Islet of Langerhans (tissue), 1 donor: ENCODE measurements at regions not wholly inside any gene's neighbourhood (a gene's known extent, or its start where the extent isn't known, plus 50 kb on each side); places are given as distances from the start of the nearest gene placed in this dataset.
"Not testable (repeated sequence)": the region's sequence is repeated elsewhere in the genome, so short reads cannot be mapped to it uniquely, and the experiment has no call there.

Experiments used
- FAIRE-seq: peaks from one replicate; lab custom pipeline; 2011; peaks lifted over from hg19 to GRCh38; lab: Jason Lieb, UNC

DNA sequence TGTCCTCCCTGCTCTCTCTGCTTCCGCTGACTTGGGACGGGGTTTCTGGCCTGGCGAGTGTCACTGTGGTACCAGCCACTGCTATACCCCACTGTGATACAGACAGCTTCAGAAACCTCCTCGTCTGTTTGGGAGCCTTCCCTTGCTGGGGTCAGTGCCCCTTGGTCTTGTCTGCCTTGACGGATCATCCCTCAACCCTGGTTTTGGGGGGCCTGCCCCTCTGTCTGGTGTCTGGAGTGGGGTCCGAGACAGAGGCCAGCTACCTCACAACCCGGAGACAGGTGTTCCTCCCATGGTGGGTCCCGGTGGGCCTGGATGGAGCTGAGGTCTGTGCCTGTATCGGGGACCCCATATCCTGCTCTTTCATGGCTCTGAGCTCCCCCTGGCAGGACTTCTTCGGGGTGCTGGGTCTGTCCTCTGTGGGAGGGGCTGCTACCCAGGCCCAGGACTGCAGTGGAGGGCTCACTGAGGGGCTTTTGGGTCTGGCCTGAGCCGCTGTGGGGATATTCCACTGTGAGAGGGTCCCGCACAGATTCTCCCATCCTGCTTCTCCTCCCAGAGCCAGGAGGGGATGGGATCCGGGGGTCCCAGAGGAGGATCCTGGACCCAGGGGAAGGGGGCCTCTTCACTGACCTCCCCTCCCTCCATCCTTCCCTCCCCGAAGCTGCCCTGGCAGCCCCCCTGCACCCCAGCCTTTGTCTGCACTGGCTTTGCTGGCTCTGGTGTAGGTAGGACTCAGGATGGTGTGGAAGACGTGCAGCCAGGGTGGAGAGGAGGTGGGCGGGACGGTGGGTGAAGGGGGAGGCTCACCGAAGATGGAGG lies 365.5 kb downstream of the TMEM121 start:
- no peak for FAIRE-seq

DNA sequence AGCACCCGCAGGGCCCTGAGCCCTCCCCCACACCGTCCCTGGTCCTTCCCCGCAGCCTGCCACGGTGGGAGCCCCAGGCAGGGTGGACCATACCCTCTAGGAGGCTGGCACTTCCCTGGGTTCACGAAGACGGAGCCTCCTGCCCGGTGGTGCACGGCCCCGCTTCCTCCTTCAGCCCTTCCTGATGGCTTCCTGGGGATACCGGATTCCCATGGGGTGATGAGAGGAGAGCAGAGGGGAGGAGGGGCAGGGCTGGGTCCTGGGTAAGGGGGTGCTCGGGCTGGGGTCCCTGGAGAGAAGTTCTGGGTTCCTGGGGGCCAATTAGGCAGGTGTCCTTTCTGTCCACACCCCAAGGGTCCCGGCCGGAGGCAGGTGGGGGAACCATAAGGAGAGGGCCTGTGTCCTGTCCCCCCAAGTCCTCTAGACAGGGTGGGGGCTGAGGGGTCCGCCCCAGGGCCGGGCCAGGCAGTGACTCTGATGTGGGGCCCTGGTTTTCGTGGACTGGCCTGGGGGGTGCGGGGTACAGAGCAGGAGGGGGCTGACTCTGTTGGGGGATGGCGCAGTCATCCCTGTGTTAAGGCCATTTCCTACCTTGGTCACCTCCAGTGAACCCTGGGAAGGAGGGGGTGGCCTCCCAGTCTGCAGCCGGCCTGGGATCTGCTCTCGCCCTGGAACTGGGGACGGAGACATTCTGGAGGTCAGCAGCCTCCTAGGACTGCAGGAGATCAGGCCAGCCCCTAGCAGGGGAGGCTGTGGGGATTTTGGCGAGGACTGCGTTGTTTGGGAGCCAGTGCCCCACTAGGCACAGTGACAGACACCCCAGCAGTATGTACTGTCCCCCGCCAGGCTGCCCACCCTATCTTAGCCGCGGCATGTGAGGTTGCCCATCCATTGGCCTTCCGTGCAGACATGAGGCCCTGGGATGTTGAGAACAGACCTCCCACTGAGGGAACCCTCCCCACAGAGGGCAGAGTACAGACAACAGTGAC lies 366.4 kb downstream of the TMEM121 start:
- not testable (repeated sequence) for FAIRE-seq

DNA sequence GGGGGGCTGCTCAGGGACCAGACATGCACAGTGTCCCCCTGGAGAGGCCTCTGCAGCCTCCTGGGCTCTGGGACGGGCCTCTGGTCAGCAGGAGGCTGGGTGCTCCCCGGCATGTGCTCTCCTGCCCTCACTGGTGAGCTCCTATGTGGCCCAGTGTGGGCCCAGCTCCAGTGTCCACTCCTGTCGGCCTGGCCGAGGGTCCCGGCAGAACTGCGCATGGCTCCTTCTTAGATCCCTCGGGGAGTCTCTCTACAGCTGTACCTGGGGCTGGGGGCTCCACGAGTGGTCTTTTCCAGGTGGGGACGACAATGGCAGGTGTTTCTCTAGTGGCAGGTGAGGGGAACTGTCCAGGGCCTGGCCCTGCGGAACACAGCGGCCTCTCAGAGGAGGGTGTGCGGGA lies 367.3 kb downstream of the TMEM121 start:
- not testable (repeated sequence) for FAIRE-seq

DNA sequence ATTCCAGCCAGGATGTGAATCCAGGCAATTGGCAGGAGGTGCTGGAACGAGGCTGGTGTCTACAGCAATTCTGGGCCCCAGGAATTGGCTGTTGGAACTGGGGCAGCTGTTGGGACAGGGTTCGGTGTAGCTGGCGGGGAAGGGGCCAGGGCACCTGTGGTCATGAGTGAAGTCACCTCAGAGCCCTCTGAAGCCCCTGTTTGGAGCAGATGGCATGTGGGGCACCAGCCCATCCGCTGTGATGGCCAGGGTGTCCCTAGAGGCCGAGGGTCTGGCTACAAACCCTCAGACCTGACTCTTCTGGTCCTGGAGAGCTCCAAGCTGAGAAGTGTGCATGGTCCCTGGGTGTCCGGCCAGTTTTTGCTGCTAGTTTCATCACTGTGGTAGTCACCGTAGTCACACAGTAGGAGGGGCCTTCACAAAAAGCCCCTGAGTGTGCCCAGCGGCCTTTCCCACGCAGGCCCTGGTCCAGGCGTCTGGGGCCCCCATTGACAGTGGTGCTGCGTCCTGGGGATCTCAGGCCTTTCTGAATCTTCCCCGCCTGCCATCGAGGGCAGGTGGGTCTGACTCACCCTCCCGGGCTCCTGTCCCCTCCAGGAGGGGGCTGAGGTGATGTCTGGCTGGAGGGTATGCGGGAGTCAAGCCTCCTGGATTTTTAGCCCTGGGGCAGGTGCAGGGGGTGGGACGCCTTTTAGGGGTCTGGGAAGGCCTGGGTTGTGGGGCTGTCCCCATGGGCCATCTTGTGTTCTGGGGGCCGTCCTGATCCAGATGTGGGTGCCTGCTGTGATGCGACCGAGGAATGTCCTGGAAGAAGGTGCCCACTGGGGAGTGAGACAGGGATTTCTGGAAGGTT lies 368.0 kb downstream of the TMEM121 start:
- FAIRE-seq: no peak

DNA sequence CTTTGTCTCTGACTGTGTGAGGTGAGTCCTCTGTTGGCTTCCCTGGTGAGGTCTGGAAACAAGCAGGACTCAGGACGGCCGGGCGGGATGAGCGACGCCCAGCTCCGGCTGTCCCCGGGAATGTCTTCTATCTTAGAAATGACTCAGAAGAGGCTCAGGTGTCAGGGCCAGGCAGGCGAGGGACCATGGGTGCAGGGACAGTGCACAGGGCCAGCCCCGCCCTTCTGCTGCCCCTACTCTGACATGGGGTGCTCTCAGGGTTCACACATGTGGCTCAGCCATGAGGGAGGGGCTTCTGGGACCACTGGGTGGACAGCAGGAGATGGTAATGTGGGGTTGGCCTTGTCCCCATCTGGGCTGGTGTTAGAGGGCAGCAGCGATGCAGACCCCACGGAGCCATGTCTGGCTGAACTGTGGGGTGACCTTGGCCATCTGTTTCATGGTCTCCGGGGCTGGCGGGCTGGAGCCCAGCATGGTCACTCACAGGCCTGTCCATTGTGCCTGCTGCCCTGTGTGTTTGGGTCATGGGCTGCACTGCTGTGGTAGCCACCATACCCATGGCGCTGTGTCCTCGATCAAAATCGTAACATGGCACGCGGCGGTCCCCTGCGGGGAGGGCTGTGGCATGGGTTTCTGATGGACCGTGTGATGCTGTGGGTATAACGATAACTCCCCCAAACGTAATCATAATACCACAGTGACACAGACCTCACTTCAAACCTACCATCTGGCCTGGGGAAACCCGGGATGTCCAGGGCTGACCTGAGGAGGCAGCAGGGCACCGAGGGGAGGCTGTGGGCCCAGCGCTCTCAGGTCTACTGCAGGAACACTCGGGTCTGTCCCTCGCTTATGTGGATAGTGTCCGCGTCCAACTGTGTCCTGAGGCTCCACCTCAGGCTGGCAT lies 368.8 kb downstream of the TMEM121 start:
- FAIRE-seq: no peak

DNA sequence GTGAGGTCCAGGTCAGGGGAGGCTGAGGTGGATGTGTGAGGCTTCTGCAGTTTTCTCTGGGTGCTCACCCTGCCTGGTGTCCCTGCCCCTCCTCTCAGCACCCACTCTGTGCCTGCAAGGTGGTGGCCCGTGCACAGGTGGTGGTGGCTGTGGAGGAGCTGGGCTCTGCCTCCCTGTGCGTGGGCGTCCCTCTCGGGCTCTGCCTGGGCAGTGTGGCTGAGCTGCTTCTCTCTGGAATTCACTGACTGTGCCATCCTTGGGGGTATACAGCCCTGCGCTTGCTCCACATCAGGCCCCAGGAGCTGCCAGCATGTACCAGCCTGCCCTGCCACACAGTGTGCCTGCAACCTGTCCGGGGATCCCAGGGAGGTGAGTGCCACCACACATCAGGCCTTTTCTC lies 369.8 kb downstream of the TMEM121 start:
- FAIRE-seq: not testable (repeated sequence)

DNA sequence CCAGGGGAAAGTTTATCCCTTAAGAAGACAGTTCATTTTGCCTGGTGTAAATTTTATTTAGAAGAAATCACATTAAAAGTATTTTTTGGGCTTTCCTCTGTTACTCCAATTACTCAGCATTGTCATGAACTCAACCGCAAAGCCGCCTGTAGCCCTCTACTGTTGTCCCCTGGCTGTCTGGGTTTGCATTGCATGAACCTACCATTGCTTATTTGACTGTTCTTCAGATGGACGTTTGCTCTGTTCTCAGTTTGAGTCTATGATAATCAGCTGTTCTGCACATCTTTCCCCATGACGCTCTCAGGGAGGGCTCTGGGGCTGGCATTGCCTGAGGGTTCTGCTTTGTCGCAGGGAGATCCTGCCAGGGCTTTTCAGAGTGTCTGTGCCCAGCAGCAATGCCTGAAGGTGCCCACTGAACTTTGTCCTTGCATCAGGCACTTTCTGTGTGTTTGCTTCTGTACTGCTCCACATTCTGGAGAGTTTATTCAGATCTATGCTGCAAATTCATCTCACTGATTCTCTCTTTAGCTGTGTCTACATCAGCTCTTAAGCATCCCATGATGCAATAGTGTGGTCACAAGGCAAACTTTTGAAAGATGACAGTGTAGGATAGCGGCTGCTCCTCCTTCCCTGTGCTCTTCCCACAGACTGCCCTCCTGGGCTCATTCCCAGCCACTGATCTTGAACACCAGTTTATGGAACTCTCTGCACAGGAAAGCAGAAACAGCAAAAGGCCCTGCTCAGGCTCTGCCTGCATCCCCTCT lies 370.8 kb downstream of the TMEM121 start:
- FAIRE-seq: not testable (repeated sequence)

DNA sequence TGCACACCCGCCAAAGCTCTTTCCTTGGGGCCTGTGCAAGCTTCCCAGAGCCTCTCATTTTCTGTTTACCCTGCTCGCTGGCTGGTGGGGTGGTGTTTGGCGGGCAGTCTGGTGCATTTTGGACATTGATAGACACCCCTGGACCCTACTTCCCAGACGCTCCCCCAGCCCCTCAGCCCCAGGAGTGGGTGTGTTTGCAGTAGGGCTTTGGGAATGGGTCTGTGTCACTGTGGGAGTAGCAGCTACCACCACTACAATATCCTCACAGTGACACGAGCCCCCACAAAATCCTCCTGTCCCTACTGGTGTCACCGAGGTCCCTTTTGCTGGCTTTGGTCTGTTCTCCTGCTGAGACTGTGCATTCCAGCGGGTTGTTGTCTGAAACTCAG lies 371.3 kb downstream of the TMEM121 start:
- no peak for FAIRE-seq

DNA sequence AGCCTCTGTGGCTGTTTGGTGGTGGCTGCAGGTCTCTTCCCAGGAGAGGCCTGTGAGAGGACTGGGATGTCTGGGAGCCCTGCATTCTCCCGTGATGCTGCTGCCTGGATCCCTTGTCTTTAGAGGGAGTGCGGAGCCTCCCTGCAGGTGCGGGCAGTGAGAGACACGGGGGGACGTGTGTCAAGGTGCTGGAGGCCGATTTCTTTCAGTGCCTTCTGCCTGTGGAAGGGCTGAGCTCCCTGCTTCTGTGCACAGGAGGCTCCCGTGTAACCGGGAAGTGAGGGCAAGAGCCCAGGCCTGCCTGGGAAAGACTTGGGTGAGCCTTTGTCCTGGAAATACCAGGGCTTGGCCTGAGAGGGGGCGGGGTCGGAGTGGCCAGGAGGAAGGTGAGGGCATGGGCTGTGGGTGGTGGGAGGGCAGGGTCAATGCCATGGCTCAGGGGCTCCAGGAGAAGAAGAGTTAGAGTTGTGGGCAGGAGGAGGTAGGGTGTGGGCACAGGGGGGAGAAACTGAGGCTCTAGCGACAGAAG lies 372.2 kb downstream of the TMEM121 start:
- no peak for FAIRE-seq

DNA sequence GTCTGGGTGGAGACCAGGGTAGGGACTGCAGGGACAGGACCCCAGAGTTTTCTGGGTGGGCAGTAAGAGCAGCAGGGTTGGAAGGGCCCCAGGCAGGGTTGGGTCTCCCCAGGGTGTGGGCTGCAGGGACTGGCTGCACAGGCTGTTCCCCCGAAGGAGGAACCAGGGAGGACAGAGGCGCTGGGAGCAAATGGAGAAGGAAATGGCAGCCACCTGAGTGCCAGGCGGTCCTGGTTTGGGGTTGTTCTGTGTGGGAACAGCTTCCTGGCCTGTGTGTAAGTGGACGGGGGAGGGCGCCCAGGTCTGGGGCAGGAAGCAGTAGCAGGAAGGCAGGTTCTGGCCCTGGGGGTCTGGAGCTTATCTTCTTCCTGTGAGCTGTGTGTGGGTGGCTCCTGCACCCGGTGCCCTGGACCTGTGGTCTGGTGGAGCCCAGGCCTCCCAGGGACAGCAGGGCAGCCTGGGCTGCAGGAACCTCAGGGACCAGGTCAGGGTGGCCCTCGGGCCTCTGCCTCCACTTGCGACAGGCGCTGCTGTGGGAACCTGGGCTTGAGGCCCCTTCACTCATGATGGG lies 372.8 kb downstream of the TMEM121 start:
- FAIRE-seq: no peak

DNA sequence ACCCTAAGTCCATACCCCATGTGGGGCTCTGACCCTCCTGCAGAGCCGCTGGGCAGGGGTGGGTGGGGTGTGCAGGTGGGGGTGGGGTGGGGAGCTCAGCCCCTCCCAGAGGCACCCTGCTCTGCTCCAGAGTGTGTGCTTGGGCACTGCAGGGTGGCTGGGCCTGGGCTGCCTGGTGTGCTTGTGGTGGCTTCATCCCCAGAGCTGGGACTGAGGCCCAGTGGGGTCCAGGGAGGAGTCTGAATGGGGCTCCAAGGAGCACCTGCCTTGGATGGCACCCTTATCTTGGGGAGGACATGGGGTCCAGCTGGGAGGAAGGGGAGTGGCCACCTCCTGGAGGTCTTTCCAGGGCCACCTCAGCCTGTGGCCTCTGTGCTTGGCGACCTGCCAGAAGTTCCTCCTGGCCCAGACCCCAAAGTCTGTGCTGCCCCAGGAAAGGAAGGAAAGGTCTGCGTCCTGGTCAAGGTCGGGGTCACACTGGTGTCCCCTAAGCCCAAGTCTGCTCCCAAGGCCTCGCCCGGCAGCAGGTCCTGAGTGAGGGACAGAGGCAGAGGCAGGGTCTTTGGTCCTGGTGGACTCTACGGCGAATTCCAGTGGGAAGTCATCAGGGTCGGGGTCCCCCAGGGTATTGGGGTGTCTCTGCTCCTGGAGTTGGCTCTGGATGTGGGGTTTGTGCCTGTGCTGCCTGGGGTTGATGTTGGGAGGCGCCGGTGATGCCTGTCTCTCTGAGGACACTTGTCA lies 373.4 kb downstream of the TMEM121 start:
- no peak for FAIRE-seq

DNA sequence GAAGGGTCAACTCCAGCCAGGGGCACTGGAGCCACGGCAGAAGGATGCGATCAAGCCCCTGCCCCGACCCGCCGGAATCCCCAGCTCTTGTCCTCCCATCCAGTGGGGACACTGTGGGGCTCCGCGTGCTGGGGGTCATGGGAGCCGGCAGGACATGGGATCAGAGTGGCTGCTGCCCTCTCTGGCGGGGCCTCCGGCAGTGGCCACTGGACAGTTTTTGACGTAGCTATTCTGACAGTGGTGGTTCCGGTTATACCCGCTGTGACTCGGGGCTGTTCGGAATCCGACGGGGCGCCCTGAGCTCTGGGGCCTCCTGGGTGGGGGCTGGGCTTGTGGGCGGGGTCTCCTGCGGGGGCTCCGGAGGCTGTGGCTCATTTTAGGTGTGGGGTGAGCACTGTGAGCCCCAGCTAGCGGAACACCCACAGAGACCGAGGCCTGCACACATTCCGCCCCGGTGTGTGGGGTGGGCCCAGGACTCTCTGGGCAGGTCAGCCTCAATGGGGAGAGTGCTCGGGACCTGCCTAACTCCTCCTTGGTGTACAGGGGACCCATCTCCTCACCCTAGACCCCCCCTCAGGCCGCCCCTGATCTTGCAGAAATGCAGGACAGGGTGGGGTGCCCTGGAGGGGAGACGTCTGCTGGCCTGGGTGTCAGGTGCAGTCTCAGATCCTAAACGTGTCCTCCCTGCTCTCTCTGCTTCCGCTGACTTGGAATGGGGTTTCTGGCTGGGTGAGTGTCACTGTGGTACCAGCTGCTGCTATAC lies 374.2 kb downstream of the TMEM121 start:
- no peak for FAIRE-seq

DNA sequence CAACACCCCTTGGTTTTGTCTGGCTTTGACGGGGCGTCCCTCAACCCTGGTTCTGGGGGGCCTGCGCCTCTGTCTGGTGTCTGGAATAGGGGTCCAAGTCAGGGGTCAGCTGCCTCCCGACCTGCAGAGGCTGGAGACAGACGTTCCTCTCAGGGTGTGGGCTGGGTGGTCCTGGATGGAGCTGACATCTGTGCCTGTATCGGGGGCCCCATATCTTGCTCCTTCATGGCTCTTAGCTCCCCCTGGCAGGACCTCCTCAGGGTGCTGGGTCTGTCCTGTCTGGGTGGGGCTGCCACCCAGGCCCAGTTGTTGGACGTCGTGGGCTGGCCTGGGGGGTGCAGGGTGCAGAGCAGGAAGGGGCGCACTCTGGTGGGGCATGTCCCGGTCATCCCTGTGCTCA lies 374.8 kb downstream of the TMEM121 start:
- FAIRE-seq: no peak

DNA sequence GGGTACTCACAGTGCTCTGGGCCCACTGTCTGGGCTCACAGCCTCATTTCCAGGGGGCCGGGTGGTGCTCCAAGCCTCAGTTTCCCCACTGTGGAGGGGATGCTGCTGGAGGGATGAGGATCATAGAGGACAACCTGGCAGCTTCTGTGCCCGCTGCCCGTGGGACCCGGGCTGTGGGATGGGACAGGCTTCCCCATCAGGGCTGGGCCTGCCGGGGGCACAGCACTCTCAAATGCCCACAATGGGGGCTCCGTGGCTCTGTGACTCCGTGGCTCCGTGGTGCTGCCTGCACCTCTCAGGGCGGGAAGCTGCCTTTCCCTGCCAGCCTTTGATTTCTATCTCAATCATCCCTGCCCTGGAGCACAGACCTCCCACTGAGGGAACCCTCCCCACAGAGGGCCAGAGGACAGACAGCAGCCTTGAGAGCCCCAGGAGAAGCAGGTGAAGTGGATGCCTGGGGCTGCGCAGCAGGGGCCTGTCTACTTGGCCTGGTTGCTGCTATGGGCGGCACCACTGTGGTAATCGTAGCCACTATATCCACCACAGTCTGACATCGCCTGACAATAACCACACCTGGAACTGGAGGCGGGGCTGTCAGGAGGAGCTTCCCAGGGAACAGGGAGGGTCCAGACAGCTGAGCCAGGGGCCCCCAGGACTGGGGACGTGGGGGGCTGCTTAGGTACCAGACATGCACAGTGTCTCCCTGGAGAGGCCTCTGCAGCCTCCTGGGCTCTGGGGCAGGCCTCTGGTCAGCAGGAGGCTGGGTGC lies 375.9 kb downstream of the TMEM121 start:
- FAIRE-seq: no peak

DNA sequence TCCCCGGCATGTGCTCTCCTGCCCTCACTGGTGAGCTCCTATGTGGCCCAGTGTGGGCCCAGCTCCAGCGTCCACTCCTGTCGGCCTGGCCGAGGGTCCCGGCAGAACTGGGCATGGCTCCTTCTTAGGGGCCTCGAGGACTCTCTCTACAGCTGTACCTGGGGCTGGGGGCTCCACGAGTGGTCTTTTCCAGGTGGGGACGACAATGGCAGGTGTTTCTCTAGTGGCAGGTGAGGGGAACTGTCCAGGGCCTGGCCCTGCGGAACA lies 376.4 kb downstream of the TMEM121 start:
- not testable (repeated sequence) for FAIRE-seq

DNA sequence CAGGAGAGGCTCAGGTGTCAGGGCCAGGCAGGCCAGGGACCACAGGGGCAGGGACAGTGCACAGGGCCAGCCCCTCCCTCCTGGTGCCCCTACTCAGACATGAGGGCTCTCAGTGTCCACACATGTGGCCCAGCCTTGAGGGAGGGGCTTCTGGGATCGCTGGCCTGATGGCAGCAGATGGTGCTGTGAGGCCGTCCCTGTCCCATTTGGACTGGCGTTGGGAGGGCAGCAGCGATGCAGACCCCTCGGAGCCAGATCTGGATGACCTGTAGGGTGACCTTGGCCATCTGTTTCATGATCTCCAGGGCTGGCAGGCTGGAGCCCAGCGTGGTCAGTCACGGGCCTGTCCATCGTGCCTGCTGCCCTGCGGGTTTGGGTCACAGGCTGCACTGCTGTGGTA lies 377.6 kb downstream of the TMEM121 start:
- no peak for FAIRE-seq

DNA sequence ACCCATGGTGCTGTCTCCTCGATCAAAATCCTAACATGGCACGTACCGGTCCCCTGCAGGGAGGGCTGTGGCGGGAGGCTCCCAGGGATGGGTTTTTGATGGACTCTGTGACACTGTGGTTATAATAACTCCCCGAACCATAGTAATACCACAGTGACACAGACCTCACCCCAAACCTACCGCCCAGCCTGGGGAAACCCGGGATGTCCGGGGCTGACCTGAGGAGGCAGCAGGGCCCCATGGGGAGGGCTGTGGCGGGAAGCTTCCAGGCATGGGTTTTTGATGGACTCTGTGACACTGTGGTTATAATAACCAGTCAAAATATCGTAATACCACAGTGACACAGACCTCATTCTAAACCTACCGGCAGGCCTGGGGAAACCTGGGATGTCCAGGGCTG lies 378.0 kb downstream of the TMEM121 start:
- FAIRE-seq: no peak

DNA sequence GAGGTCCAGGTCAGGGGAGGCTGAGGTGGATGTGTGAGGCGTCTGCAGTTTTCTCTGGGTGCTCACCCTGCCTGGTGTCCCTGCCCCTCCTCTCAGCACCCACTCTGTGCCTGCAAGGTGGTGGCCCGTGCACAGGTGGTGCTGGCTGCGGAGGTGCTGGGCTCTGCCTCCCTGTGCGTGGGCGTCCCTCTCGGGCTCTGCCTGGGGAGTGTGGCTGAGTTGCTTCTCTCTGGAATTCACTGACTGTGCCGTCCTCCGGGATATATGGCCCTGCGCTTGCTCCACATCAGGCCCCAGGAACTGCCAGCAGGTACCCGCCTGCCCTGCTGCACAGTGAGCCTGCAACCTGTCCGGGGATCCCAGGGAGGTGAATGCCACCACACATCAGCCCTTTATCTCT lies 379.1 kb downstream of the TMEM121 start:
- no peak for FAIRE-seq
